Activated CD4-positive, alpha-beta T cell treated with anti-CD3 and anti-CD28 coated beads for 24 hours (primary cell): ENCODE measurements at regions not wholly inside any gene's neighbourhood (a gene's known extent, or its start where the extent isn't known, plus 50 kb on each side); places are given as distances from the start of the nearest gene placed in this dataset.
"Not testable (repeated sequence)": the region's sequence is repeated elsewhere in the genome, so short reads cannot be mapped to it uniquely, and the experiment has no call there.

Experiments
- DNase-seq, 2 donors: peaks; one replicate each; pipeline ENCODE4 v3.0.0-alpha.2; 2020; ENCODE audit warnings: low read depth in 2 of 2

- DNase-seq: no peak
Measured at GRCh38 chr2:195312662-195313061, 344.4 kb upstream of the SLC39A10 start.

DNA sequence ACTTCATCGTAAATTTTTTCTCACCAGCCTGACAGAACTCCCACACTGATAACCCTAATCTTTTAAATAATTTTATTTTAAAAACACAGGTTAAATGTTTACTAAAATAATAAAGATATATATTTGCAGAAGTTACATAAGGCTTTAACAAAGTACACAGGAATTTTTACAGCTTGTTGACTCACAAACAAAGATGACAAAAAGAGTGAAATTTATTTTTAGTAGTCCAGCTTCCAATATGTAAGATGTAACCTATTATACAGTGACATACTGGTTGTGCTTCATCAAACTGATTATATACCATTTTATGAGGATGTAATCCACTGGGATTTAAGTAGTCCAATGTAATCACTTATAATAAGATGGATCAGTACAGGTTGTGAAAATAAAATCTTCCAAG is 348.9 kb upstream of the SLC39A10 start:
- DNase-seq: no peak

- DNase-seq: no peak
Measured at GRCh38 chr2:195307751-195308150, 349.3 kb upstream of the SLC39A10 start.

DNA sequence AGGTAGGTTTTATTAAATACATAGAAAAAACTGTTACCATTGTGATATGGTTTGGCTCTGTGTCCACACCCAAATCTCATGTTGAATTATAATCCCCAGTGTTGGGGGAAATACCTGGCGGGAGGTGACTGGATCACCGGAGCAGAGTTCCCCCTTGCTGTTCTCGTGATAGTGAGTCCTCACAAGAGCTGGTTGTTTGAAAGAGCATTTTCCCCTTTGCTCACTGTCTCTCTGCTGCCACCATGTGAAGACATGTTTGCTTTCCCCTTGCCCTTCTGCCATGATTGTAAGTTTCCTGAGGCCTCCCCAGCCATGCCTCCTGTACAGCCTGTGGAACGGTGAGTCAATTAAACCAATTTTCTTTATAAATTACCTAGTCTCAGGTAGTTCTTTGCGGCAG is 352.7 kb upstream of the SLC39A10 start:
- DNase-seq: no peak

DNA sequence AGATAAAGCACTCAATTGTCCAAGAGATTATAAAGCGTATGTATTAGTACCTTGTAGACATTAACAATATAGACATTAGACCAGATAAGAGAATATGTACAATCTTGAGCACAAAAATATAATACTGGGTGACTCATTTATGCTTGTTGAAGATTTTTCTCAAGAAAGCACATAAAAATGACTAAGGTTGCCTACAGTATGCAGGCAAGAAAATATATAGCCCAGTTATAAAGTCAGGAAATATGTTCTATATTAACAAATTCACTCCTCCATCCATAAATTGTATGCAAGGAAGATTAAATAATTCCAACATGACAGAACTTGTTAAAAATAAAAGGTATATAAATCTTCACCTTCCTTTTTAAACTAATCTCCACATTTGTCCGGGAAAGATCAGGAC is 356.4 kb upstream of the SLC39A10 start:
- no peak for DNase-seq

GRCh38 chr2:195299600-195299999 is 357.4 kb upstream of the SLC39A10 start:
- no peak for DNase-seq

- no peak for DNase-seq
Measured at GRCh38 chr2:195296490-195296889, 360.5 kb upstream of the SLC39A10 start.

DNA sequence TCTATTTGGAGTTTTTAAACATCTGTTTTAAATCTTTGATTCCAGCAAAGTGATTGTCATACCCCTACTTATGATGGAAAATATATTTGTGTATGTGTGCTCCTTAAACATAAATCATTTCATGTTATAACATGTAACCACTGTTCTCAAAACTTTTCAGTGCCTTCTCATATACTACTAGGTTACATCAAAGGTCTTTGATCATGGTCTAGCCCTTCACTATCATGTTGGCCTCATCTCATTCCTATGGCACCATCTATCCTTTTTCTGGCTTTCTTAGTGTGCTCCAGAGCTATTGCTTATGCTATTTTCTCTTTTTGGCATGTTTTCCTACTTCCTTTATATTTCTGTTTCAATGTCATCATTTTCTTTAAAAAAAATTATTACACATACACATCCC is 367.9 kb upstream of the SLC39A10 start:
- no peak for DNase-seq

- DNase-seq: no peak
Measured at GRCh38 chr2:195279840-195280427, 377.1 kb upstream of the SLC39A10 start.

GRCh38 chr2:195270466-195271039 is 386.5 kb upstream of the SLC39A10 start:
- no peak for DNase-seq

- DNase-seq: no peak
Measured at GRCh38 chr2:195269220-195269619, 387.8 kb upstream of the SLC39A10 start.

DNA sequence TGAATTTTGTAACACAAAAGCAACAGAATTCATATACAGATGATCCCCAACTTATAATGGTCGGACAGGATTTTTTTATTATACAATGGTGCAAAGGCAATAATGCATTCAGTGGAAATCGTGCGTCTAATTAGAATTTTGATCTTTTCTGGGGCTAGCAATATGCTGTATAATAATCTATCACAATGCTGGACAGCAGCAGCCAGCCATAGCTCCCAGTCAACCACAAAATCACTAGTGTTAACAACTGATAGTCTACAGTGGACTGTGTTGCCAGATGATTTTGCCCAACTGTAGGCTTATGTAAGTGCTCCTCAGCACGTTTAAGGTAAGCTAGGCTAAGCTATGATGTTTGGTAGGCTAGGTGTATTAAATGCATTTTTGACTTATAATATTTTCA is 399.0 kb upstream of the SLC39A10 start:
- DNase-seq: no peak

- no peak for DNase-seq
Measured at GRCh38 chr2:195252018-195252417, 405.0 kb upstream of the SLC39A10 start.

DNA sequence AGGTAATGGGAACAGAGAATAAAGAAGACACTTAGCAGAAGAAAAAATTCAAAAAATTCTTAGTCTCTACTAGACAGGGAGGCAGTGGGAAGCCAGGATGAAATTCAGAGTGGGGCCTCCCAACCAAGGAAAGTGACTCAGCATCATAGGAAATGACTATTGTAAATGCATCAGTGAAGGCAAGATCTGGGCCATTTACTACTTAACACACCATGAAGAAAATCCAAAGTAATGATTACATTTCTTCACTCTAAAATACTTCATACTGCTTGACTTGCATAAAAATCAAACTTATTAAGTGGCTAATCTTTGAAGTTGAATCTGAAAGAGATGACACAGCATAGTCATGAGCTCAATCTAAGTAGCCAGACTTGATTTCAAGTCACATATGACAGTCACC is 405.8 kb upstream of the SLC39A10 start:
- no peak for DNase-seq

DNA sequence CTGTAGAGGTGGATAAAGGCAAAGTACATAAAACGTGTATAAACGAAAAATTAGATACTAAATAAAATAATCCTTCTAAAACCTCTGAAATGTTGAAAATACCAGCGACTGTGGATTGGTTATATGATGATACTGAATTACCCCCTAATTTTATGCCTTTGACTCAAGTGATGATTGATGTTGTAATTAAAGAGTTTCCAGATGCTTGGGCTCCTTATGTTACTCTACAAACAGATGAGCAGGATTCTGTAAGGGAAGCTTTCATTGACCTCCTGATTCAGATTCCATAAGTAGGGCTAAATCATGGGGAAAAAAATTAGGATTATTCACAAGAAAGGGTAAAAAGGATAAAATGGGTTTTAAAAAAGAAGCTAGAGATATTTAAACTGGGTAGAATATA is 418.2 kb upstream of the SLC39A10 start:
- DNase-seq: no peak

DNA sequence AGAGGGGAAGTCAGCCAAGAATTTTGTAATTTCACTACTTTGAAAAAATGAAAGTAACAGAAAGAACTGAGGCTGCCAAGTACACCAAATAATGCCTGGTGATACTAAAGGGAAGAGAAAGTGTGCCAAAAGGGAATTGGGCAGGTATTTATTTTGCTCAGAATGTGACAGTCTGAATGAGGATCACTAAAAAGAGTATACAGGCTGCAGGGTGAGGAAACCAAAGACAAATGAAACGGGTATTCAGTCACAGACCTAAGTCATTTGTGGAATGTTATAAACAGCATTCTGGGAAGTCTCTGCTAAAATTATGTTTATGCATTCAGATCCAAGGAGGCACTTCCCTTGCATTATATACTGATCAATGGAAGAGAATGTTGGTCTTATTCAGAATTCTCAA is 418.6 kb upstream of the SLC39A10 start:
- DNase-seq: no peak

GRCh38 chr2:195228547-195228946 is 428.5 kb upstream of the SLC39A10 start:
- not testable (repeated sequence) for DNase-seq

DNA sequence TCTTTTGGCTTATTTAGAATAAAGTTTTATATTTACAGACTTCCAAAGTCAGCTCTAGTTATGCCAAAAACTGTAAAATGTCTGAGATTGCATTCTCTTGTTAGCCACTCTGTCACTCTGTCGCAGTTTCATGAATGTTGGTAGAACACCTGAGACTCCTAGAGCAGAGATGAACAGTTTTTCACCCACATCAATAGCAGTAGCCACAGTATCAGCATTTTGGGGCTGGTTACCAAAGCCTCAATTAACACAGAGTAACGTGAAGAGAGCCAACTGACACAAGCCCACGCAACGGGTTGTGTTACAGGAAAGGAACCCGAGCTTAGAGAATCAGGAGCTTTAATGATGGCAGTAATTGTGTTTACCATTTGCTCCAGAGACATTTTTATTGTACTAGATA is 443.0 kb upstream of the SLC39A10 start:
- no peak for DNase-seq

DNA sequence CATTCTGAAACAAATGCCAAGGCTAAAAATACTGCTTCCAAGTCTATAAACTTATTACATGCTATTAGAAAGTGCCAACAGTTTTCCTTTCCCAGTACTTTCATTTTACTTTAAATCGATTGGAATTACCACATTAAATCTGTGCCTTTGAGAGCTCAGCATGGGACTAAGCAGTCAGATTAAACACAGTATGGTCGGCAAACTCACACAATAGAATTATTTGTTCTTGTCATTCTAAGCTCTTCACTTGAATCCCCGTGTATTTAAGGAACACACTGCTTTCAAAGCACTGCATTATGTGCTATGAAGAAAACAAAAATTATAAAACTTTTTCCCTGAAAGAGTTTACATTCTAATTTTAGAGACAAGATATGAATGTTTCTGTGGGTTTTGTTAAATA is 444.4 kb upstream of the SLC39A10 start:
- no peak for DNase-seq

- DNase-seq: no peak
Measured at GRCh38 chr2:195202163-195202845, 454.7 kb upstream of the SLC39A10 start.

GRCh38 chr2:195199864-195200263 is 457.2 kb upstream of the SLC39A10 start:
- DNase-seq: no peak

- DNase-seq: no peak
Measured at GRCh38 chr2:195181059-195181705, 475.8 kb upstream of the SLC39A10 start.

DNA sequence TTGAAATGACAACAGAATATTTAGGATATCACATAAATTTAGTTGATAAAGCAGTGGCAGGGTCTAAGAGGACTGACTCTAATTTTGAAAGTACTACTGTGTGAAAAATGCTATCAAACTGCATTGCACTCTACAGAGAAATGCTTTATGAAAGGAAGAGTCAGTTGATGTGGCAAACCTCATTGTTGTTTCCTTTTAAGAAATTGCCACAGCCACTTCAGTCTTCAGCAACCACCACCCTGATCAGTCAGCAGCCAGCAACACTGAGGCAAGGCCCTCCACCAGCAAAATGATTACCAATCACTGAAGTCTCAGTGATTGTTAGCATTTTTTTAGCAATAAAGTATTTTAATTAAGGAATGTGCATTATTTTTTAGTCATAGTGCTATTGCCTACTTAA is 488.7 kb upstream of the SLC39A10 start:
- no peak for DNase-seq
